MCF 10A (cell line): ENCODE measurements at regions not wholly inside any gene's neighbourhood (a gene's known extent, or its start where the extent isn't known, plus 50 kb on each side); places are given as distances from the start of the nearest gene placed in this dataset.

Source experiments
- BruUV-seq: library from RNA; stranded (reverse); fragments of 400-500 nt; replicated peaks from 2 replicates; lab custom pipeline; 2021; lab: Mats Ljungman, UMichigan
- CTCF ChIA-PET: fragments of 300-600 bp; sonication (Branson Sonifier 250); formaldehyde crosslinking; extraction: SDS; loops from one replicate; lab custom pipeline; 2021; ENCODE audit warnings: antibody characterized with exemption, inconsistent platforms; lab: Yijun Ruan, JAX
- POLR2A ChIA-PET: fragments of 300-600, 350-650 bp; sonication (Branson Sonifier 250); formaldehyde crosslinking; extraction: SDS; loops from one replicate; lab custom pipeline; 2020; ENCODE audit warnings: antibody characterized with exemption, inconsistent platforms; lab: Yijun Ruan, JAX
- DNase-seq: peaks from one replicate; pipeline ENCODE4 v3.0.0-alpha.2; 2018; ENCODE audit not compliant: unreplicated experiment
- H3K27ac Mint-ChIP-seq: one replicate; pipeline ENCODE4 v1.8.0; 2022; ENCODE audit warnings: mild to moderate bottlenecking, low read depth, mixed read lengths; ENCODE audit not compliant: unreplicated experiment
- H3K27me3 Mint-ChIP-seq: one replicate; pipeline ENCODE4 v1.8.0; 2022; ENCODE audit warnings: mixed read lengths; ENCODE audit not compliant: insufficient read depth, unreplicated experiment
- H3K36me3 Mint-ChIP-seq: one replicate; pipeline ENCODE4 v1.8.0; 2022; ENCODE audit warnings: mild to moderate bottlenecking, moderate library complexity, mixed read lengths; ENCODE audit not compliant: insufficient read depth, unreplicated experiment
- H3K4me1 Mint-ChIP-seq: one replicate; pipeline ENCODE4 v1.8.0; 2022; ENCODE audit warnings: mixed read lengths; ENCODE audit not compliant: insufficient read depth, unreplicated experiment
- H3K4me3 Mint-ChIP-seq: one replicate; pipeline ENCODE4 v1.8.0; 2022; ENCODE audit warnings: mild to moderate bottlenecking, moderate library complexity, mixed read lengths; ENCODE audit not compliant: unreplicated experiment
- H3K9me3 Mint-ChIP-seq: one replicate; pipeline ENCODE4 v1.8.0; 2022; ENCODE audit warnings: mixed read lengths; ENCODE audit not compliant: unreplicated experiment
- intact Hi-C: fragments of 100-400 bp; cut with micrococcal nuclease; formaldehyde crosslinking; loops from 2 replicates; pipeline ENCODE4 v1.14.1; 2022
- TF ChIP-seq, protein P1 (sequence below): fragments of 200-600 bp; IDR thresholded peaks from one replicate; pipeline ENCODE4 v1.8.0; 2022; ENCODE audit warnings: antibody characterized with exemption, mild to moderate bottlenecking; ENCODE audit not compliant: unreplicated experiment

DNA sequence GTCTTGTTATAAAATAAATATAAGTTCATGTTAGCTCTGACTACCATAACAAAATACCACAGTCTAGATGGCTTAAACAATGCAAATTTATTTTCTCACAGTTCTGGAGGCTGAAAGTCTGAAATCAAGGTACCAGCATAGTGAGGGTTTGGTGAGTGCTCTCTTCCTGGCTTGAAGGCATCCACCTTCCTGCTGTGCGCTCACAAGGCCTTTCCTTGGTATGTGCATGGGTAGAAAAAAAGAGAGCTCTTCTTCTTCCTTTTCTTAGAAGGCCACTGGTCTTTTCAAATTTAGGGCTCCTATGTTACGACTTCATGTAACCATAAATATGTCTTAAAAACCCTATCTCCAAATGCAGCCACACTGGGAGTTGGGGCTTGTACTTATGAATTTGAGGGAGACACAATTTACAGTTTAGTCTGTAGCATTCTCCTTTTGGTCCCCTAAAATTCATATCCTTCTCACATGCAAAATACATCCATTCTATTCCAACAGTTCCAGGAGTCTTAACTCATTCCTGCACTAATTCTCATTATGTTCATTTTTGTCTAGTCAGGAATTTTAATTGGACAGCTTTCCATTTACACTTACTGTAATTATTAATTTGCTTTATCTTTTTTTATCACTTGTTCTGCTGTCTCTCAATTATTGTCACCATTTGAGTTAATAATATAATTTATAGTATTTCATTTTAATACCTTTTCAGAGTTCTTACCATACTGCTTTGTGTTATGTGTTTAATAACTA is 381.9 kb upstream of the EPHA7 start:
- Mint-ChIP-seq H3K4me3 (no peak overlapping the region), H3K27ac (no peak overlapping the region), H3K27me3 (peaks cover 11% of the 10 kb centered on the region), H3K9me3 (no peaks in the 10 kb centered on the region), H3K36me3 (no peaks in the 10 kb centered on the region), H3K4me1 (no peaks in the 10 kb centered on the region)
- no peak for DNase-seq
- TF ChIP-seq, protein P1, sequence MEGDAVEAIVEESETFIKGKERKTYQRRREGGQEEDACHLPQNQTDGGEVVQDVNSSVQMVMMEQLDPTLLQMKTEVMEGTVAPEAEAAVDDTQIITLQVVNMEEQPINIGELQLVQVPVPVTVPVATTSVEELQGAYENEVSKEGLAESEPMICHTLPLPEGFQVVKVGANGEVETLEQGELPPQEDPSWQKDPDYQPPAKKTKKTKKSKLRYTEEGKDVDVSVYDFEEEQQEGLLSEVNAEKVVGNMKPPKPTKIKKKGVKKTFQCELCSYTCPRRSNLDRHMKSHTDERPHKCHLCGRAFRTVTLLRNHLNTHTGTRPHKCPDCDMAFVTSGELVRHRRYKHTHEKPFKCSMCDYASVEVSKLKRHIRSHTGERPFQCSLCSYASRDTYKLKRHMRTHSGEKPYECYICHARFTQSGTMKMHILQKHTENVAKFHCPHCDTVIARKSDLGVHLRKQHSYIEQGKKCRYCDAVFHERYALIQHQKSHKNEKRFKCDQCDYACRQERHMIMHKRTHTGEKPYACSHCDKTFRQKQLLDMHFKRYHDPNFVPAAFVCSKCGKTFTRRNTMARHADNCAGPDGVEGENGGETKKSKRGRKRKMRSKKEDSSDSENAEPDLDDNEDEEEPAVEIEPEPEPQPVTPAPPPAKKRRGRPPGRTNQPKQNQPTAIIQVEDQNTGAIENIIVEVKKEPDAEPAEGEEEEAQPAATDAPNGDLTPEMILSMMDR = no peak
- POLR2A ChIA-PET = no interaction called here
- BruUV-seq = no TSS peak
- intact Hi-C loops = no loop called here
- CTCF ChIA-PET = no interaction called here

DNA sequence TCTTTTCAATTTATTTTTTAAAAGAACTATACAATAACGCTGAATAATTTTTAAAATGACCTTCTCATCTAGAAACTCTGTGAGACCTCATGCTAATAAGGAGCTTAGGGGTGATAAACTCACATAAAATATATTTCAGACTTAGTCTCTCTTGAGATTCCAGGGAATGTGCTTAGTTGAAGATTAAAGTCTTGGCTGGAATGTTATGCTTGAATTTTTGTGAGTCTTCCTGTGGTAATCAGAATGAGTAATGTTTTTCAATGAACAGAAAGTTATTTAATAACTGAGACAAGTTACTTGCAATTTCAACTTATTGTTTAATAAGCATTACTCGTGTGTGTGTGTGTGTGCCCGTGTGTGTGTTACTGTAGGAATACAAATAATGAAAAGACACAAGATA is 379.9 kb upstream of the EPHA7 start:
- Mint-ChIP-seq H3K27me3 (peaks cover 11% of the 10 kb centered on the region), H3K4me1 (no peaks in the 10 kb centered on the region), H3K27ac (no peak overlapping the region), H3K36me3 (no peaks in the 10 kb centered on the region), H3K9me3 (no peaks in the 10 kb centered on the region), H3K4me3 (no peak overlapping the region)
- TF ChIP-seq, protein P1 = no peak
- intact Hi-C loops = no loop called here
- BruUV-seq = no TSS peak
- no peak for DNase-seq
- POLR2A ChIA-PET = no interaction called here
- CTCF ChIA-PET = no interaction called here

DNA sequence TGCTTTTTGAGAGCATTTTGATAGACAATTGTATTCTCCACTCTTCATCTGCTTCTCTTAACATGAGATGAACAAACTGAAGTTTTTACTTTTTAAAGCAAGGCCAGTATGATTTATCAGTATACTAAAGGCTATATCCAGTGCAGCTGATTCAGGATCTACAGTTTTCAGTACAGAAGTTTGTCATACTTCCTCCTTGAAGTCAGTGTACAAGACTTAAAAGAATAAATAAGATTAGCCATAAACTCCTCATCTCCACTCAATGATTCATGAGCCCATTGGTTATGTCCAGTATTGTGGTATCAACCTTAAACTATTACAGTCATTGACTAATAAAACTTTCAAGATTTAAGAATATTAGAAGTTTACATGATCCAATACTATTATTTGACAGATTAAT is 374.8 kb upstream of the EPHA7 start:
- Mint-ChIP-seq H3K4me1 (no peaks in the 10 kb centered on the region), H3K27me3 (peaks cover 3% of the 10 kb centered on the region), H3K4me3 (no peak overlapping the region), H3K27ac (no peak overlapping the region), H3K36me3 (no peaks in the 10 kb centered on the region), H3K9me3 (no peaks in the 10 kb centered on the region)
- no TSS peak for BruUV-seq
- DNase-seq = no peak
- TF ChIP-seq, protein P1 = no peak
- intact Hi-C loops = no loop called here
- ChIA-PET CTCF (no interaction called here), POLR2A (no interaction called here)

DNA sequence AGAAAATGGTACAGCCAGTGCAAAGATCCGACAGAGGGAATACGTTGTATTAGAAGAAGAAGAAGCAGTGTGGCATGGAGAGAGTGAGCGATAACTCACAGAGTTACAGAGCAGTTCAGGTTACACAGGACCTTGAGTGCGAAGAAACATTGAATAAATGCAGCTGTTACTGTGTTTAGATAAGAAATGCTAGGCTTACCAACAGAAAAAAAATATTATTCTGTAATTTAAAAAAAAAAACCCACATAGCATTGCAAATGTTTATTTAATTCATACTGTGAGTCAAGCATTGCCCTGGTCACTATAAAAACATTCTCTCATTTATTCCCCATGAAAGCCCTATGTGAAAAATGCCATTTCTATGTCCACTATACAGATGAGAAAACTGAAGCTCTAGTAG is 373.4 kb upstream of the EPHA7 start:
- TF ChIP-seq, protein P1 = no peak
- ChIA-PET CTCF (interaction anchor here (0.6 kb wide), 1 partner anchor 1714 kb away, joined by 3 read pairs; no protein-coding TSS in a partner anchor), POLR2A (no interaction called here)
- no peak for DNase-seq
- peaks cover 14% of the 10 kb centered on the region for H3K27me3 Mint-ChIP-seq
- intact Hi-C loops = no loop called here
- no peaks in the 10 kb centered on the region for H3K9me3 Mint-ChIP-seq
- BruUV-seq = no TSS peak
- H3K4me1 Mint-ChIP-seq = no peaks in the 10 kb centered on the region
- H3K4me3 Mint-ChIP-seq = no peak overlapping the region
- H3K36me3 Mint-ChIP-seq = no peaks in the 10 kb centered on the region
- no peak overlapping the region for H3K27ac Mint-ChIP-seq
